Body of pancreas (tissue), 4 donors: ENCODE measurements at regions not wholly inside any gene's neighbourhood (a gene's known extent, or its start where the extent isn't known, plus 50 kb on each side); places are given as distances from the start of the nearest gene placed in this dataset.

Source experiments
- POLR2A ChIP-seq, 3 donors: fragments of 450-650 bp; IDR thresholded peaks; one replicate each; pipeline ENCODE4 v1.6.1; 2016; ENCODE audit warnings: antibody characterized with exemption in 3 of 3, mild to moderate bottlenecking in 2 of 3
- TF ChIP-seq, protein P1 (sequence below), 7 experiments: fragments of 450-650 bp in 4 of 7; fragments of 200-600 bp in 3 of 7; sonication (generic) in 3 of 7; IDR thresholded peaks; one replicate each; pipeline ENCODE4 v1.5.1; 2016 to 2019; ENCODE audit warnings: antibody characterized with exemption in 7 of 7

DNA sequence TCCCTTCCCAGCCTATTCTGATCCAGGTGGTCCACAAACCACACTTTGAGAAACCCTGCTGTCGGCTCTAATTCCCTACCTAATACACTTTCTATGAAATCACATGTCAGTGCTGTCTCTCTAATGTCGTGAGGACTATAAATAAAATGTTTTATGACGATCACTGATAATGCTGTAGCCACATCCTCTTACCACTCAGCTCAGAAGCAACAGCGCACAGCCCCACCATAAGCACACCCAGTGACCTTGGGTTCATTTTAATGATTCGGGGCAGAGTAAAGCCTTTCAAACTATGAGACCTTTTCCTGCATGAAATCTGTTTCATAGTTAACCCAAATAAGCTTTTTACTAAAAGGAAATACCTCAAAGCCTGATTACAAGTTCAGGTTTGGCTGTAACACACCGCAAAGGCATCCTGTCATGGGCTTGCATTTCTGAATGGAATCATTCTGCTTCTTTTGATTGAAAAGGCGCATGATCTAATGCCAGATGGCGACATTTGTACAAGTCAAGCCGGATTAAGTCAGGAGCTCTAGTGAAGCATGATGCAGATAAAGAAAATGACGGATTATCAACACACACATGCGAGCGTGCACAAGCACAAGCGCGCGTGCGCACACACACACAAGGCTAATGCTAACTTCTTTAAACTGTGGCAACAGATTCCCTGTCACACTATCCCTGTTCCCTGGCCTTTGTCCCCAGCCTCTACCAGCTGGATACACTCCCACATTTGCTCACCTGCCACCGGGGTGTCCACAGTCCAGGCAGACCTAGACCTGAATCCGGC lies 180.5 kb upstream of the PDE1C start:
- TF ChIP-seq, protein P1, sequence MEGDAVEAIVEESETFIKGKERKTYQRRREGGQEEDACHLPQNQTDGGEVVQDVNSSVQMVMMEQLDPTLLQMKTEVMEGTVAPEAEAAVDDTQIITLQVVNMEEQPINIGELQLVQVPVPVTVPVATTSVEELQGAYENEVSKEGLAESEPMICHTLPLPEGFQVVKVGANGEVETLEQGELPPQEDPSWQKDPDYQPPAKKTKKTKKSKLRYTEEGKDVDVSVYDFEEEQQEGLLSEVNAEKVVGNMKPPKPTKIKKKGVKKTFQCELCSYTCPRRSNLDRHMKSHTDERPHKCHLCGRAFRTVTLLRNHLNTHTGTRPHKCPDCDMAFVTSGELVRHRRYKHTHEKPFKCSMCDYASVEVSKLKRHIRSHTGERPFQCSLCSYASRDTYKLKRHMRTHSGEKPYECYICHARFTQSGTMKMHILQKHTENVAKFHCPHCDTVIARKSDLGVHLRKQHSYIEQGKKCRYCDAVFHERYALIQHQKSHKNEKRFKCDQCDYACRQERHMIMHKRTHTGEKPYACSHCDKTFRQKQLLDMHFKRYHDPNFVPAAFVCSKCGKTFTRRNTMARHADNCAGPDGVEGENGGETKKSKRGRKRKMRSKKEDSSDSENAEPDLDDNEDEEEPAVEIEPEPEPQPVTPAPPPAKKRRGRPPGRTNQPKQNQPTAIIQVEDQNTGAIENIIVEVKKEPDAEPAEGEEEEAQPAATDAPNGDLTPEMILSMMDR (IDR thresholded peaks at IDR 0.05), result no peak
- no peak for TF ChIP-seq POLR2A (IDR thresholded peaks at IDR 0.05)
